Stimulated activated CD4-positive, alpha-beta T cell treated with anti-CD3 and anti-CD28 coated beads, TNF-alpha, amount 100 ng/mL, for 48 hours (primary cell): ENCODE measurements at regions not wholly inside any gene's neighbourhood (a gene's known extent, or its start where the extent isn't known, plus 50 kb on each side); places are given as distances from the start of the nearest gene placed in this dataset.
"Not testable (repeated sequence)": the region's sequence is repeated elsewhere in the genome, so short reads cannot be mapped to it uniquely, and the experiment has no call there.

Source experiments
- DNase-seq, 3 donors: peaks; one replicate each; pipeline ENCODE4 v3.0.0-alpha.2; 2020; ENCODE audit warnings: low read depth in 3 of 3

- no peak for DNase-seq
These were observed 114.5 kb downstream of the KLF5 start for GRCh38 chr13:73173279-73173811.

- no peak for DNase-seq
These were observed 113.1 kb downstream of the KLF5 start for GRCh38 chr13:73171926-73172325.

GRCh38 chr13:73171271-73171682, 112.5 kb downstream of the KLF5 start:
- no peak for DNase-seq

GRCh38 chr13:73169971-73170370, 111.2 kb downstream of the KLF5 start:
- DNase-seq = no peak

- no peak for DNase-seq
These were observed 110.2 kb downstream of the KLF5 start for GRCh38 chr13:73168953-73169401.

GRCh38 chr13:73168226-73168952, 109.6 kb downstream of the KLF5 start:
- DNase-seq = no peak

GRCh38 chr13:73167028-73167820, 108.4 kb downstream of the KLF5 start:
- no peak for DNase-seq

- DNase-seq = no peak
These were observed 107.4 kb downstream of the KLF5 start for GRCh38 chr13:73166204-73166603.

- DNase-seq = no peak
These were observed 104.4 kb downstream of the KLF5 start for GRCh38 chr13:73162912-73163911.

- not testable (repeated sequence) for DNase-seq
These were observed 101.7 kb downstream of the KLF5 start for GRCh38 chr13:73160371-73161031.

- DNase-seq = no peak
These were observed 100.0 kb downstream of the KLF5 start for GRCh38 chr13:73158851-73159250.

GRCh38 chr13:73157031-73157430, 98.2 kb downstream of the KLF5 start:
- no peak for DNase-seq

- DNase-seq = no peak
These were observed 87.9 kb downstream of the KLF5 start for GRCh38 chr13:73146707-73147106.

- no peak for DNase-seq
These were observed 83.3 kb downstream of the KLF5 start for GRCh38 chr13:73142071-73142470.

- DNase-seq = no peak
These were observed 82.5 kb downstream of the KLF5 start for GRCh38 chr13:73141292-73141771.

- DNase-seq = no peak
These were observed 82.0 kb downstream of the KLF5 start for GRCh38 chr13:73140801-73141200.

- DNase-seq = no peak
These were observed 80.1 kb downstream of the KLF5 start for GRCh38 chr13:73138638-73139491.

GRCh38 chr13:73138276-73138637, 79.5 kb downstream of the KLF5 start:
- DNase-seq = no peak

GRCh38 chr13:73136776-73137175, 78.0 kb downstream of the KLF5 start:
- no peak for DNase-seq

- no peak for DNase-seq
These were observed 74.7 kb downstream of the KLF5 start for GRCh38 chr13:73133531-73133930.
